MCF 10A (cell line): ENCODE measurements at regions not wholly inside any gene's neighbourhood (a gene's known extent, or its start where the extent isn't known, plus 50 kb on each side); places are given as distances from the start of the nearest gene placed in this dataset.

Source experiments
- BruUV-seq: library from RNA; stranded (reverse); fragments of 400-500 nt; replicated peaks from 2 replicates; lab custom pipeline; 2021; lab: Mats Ljungman, UMichigan
- CTCF ChIA-PET: fragments of 300-600 bp; sonication (Branson Sonifier 250); formaldehyde crosslinking; extraction: SDS; loops from one replicate; lab custom pipeline; 2021; ENCODE audit warnings: antibody characterized with exemption, inconsistent platforms; lab: Yijun Ruan, JAX
- POLR2A ChIA-PET: fragments of 300-600, 350-650 bp; sonication (Branson Sonifier 250); formaldehyde crosslinking; extraction: SDS; loops from one replicate; lab custom pipeline; 2020; ENCODE audit warnings: antibody characterized with exemption, inconsistent platforms; lab: Yijun Ruan, JAX
- DNase-seq: peaks from one replicate; pipeline ENCODE4 v3.0.0-alpha.2; 2018; ENCODE audit not compliant: unreplicated experiment
- H3K27ac Mint-ChIP-seq: one replicate; pipeline ENCODE4 v1.8.0; 2022; ENCODE audit warnings: mild to moderate bottlenecking, low read depth, mixed read lengths; ENCODE audit not compliant: unreplicated experiment
- H3K27me3 Mint-ChIP-seq: one replicate; pipeline ENCODE4 v1.8.0; 2022; ENCODE audit warnings: mixed read lengths; ENCODE audit not compliant: insufficient read depth, unreplicated experiment
- H3K36me3 Mint-ChIP-seq: one replicate; pipeline ENCODE4 v1.8.0; 2022; ENCODE audit warnings: mild to moderate bottlenecking, moderate library complexity, mixed read lengths; ENCODE audit not compliant: insufficient read depth, unreplicated experiment
- H3K4me1 Mint-ChIP-seq: one replicate; pipeline ENCODE4 v1.8.0; 2022; ENCODE audit warnings: mixed read lengths; ENCODE audit not compliant: insufficient read depth, unreplicated experiment
- H3K4me3 Mint-ChIP-seq: one replicate; pipeline ENCODE4 v1.8.0; 2022; ENCODE audit warnings: mild to moderate bottlenecking, moderate library complexity, mixed read lengths; ENCODE audit not compliant: unreplicated experiment
- H3K9me3 Mint-ChIP-seq: one replicate; pipeline ENCODE4 v1.8.0; 2022; ENCODE audit warnings: mixed read lengths; ENCODE audit not compliant: unreplicated experiment
- intact Hi-C: fragments of 100-400 bp; cut with micrococcal nuclease; formaldehyde crosslinking; loops from 2 replicates; pipeline ENCODE4 v1.14.1; 2022
- TF ChIP-seq, protein P1 (sequence below): fragments of 200-600 bp; IDR thresholded peaks from one replicate; pipeline ENCODE4 v1.8.0; 2022; ENCODE audit warnings: antibody characterized with exemption, mild to moderate bottlenecking; ENCODE audit not compliant: unreplicated experiment

DNA sequence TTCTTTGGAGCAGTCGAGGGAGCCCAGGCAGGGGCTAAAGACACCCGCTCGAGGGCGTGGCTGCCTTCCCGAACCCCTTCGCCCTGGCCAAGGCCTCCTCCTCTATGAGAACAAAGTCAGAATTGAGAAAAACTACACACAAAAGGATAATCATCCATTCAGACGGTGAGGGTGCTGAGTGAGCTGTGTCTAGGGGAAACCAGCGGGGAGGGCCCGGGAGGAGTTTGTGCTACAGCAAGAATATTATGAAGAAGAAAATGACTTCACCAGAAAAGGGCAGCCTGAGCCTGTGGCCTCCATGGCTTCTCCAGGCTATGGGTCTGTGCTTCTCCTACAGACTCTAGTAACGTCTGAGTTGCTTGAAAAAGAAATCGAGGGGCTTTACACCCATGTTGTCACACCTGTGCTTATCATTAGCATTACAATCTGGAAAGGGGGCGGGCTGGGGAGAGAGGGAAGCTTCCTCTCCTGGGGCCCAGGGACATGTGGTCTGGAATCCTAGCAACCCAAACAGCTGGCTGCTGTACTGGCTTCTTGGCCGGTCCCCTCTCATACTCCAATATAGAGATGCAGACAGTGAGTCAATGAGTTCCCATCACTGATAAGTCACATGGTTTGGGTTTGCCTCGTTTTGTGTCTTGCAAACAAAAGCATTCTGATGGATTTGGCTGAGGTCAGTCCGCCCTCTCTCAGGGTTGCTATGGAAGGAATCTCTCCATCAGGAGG, 52.0 kb upstream of the ARL4C start:
- Mint-ChIP-seq H3K4me1 (peaks cover 5% of the 10 kb centered on the region), H3K27me3 (no peaks in the 10 kb centered on the region), H3K4me3 (no peak overlapping the region), H3K27ac (no peak overlapping the region), H3K36me3 (no peaks in the 10 kb centered on the region), H3K9me3 (no peaks in the 10 kb centered on the region)
- POLR2A ChIA-PET, result no interaction called here
- intact Hi-C loops, result no loop called here
- TF ChIP-seq, protein P1, sequence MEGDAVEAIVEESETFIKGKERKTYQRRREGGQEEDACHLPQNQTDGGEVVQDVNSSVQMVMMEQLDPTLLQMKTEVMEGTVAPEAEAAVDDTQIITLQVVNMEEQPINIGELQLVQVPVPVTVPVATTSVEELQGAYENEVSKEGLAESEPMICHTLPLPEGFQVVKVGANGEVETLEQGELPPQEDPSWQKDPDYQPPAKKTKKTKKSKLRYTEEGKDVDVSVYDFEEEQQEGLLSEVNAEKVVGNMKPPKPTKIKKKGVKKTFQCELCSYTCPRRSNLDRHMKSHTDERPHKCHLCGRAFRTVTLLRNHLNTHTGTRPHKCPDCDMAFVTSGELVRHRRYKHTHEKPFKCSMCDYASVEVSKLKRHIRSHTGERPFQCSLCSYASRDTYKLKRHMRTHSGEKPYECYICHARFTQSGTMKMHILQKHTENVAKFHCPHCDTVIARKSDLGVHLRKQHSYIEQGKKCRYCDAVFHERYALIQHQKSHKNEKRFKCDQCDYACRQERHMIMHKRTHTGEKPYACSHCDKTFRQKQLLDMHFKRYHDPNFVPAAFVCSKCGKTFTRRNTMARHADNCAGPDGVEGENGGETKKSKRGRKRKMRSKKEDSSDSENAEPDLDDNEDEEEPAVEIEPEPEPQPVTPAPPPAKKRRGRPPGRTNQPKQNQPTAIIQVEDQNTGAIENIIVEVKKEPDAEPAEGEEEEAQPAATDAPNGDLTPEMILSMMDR, result no peak
- BruUV-seq, result no TSS peak
- no peak for DNase-seq
- CTCF ChIA-PET, result interaction anchor here (0.6 to 3.7 kb wide), 5 partner anchors 505 to 1199 kb away, joined by 3 to 27 read pairs (median 5); no protein-coding TSS in a partner anchor

DNA sequence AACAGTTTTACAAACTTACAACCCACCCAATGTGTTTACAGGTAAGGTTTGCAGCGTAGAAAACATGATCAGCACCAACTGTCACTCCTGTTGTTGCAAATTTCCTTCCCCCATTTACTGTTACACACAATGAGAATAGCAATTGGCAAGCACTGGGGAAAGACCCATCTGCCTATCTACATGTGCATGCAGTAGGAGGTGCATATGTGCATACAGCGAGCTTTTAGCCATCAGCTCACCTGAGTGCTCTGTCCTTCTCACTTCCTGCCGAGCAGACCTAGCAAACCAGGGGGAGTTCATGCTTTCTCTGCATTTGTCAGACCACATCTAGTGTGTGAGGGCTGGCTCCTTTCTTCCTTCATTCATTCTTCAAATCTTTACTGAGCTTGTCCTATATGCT, 49.9 kb upstream of the ARL4C start:
- CTCF ChIA-PET, result interaction anchor here (1.2 to 3.7 kb wide), 5 partner anchors 11 to 572 kb away, joined by 4 to 32 read pairs (median 25); no protein-coding TSS in a partner anchor
- Mint-ChIP-seq H3K27ac (no peak overlapping the region), H3K9me3 (no peaks in the 10 kb centered on the region), H3K36me3 (no peaks in the 10 kb centered on the region), H3K4me1 (peaks cover 5% of the 10 kb centered on the region), H3K27me3 (no peaks in the 10 kb centered on the region), H3K4me3 (no peak overlapping the region)
- BruUV-seq, result no TSS peak
- TF ChIP-seq, protein P1, result no peak
- POLR2A ChIA-PET, result interaction anchor here (1.0 kb wide), 1 partner anchor 561 kb away, joined by 3 read pairs; no protein-coding TSS in a partner anchor
- intact Hi-C loops, result no loop called here
- DNase-seq, result no peak
